ENCODE measurements at regions not wholly inside any gene's neighbourhood (a gene's known extent, or its start where the extent isn't known, plus 50 kb on each side); places are given as distances from the start of the nearest gene placed in this dataset.
A peak's percentile ranks its signal among the peaks of the same experiment; 100 is the strongest.
"Not testable (repeated sequence)": the region's sequence is repeated elsewhere in the genome, so short reads cannot be mapped to it uniquely, and the experiment has no call there.

- Histone ChIP-seq H3K4me1 (no peaks in the 10 kb centered on the region), H3K4me3 (no peak overlapping the region), H3K36me3 (no peaks in the 10 kb centered on the region), H3K27me3 (no peaks in the 10 kb centered on the region), H3K27ac (no peak overlapping the region), H3K9me3 (replicated peaks) (no peaks in the 10 kb centered on the region)
- no peak for DNase-seq
These were observed 801.9 kb downstream of the BRINP3 start for GRCh38 chr1:189675712-189676244.

- Histone ChIP-seq H3K27me3 (no peaks in the 10 kb centered on the region), H3K27ac (no peak overlapping the region), H3K4me3 (no peak overlapping the region), H3K9me3 (replicated peaks) (no peaks in the 10 kb centered on the region), H3K36me3 (no peaks in the 10 kb centered on the region), H3K4me1 (no peaks in the 10 kb centered on the region)
- no peak for DNase-seq
These were observed 798.9 kb downstream of the BRINP3 start for GRCh38 chr1:189678779-189679178.

- no peak for DNase-seq
- H3K4me3 ChIP-seq, result no peak overlapping the region
These were observed 796.3 kb downstream of the BRINP3 start for GRCh38 chr1:189681252-189681919.

GRCh38 chr1:189682591-189682990, 795.1 kb downstream of the BRINP3 start:
- H3K27ac ChIP-seq, result no peak overlapping the region
- no peak for DNase-seq
- H3K4me3 ChIP-seq, result no peak overlapping the region
- H3K36me3 ChIP-seq, result no peaks in the 10 kb centered on the region
- no peaks in the 10 kb centered on the region for H3K9me3 ChIP-seq (replicated peaks)
- no peaks in the 10 kb centered on the region for H3K4me1 ChIP-seq
- no peaks in the 10 kb centered on the region for H3K27me3 ChIP-seq

More at GRCh38 chr1:189681252-189681919, 796.3 kb downstream of the BRINP3 start:
- no peaks in the 10 kb centered on the region for H3K27me3 ChIP-seq
- H3K4me1 ChIP-seq, result no peaks in the 10 kb centered on the region
- H3K9me3 ChIP-seq (replicated peaks), result no peaks in the 10 kb centered on the region
- no peaks in the 10 kb centered on the region for H3K36me3 ChIP-seq
- H3K27ac ChIP-seq, result no peak overlapping the region

- no peak overlapping the region for H3K27ac ChIP-seq
- no peaks in the 10 kb centered on the region for H3K36me3 ChIP-seq
- no peak overlapping the region for H3K4me3 ChIP-seq
- H3K27me3 ChIP-seq, result no peaks in the 10 kb centered on the region
- DNase-seq, result no peak
- H3K4me1 ChIP-seq, result no peaks in the 10 kb centered on the region
- no peaks in the 10 kb centered on the region for H3K9me3 ChIP-seq (replicated peaks)
These were observed 791.4 kb downstream of the BRINP3 start for GRCh38 chr1:189686288-189686687.

GRCh38 chr1:189693140-189693539, 784.5 kb downstream of the BRINP3 start:
- no peak overlapping the region for H3K4me3 ChIP-seq
- no peaks in the 10 kb centered on the region for H3K36me3 ChIP-seq
- DNase-seq, result no peak

GRCh38 chr1:189696297-189696696, 781.4 kb downstream of the BRINP3 start:
- no peaks in the 10 kb centered on the region for H3K4me1 ChIP-seq
- DNase-seq, result no peak
- H3K27ac ChIP-seq, result no peak overlapping the region
- no peaks in the 10 kb centered on the region for H3K27me3 ChIP-seq
- no peaks in the 10 kb centered on the region for H3K9me3 ChIP-seq (replicated peaks)
- H3K36me3 ChIP-seq, result no peaks in the 10 kb centered on the region
- H3K4me3 ChIP-seq, result no peak overlapping the region

More at GRCh38 chr1:189693140-189693539, 784.5 kb downstream of the BRINP3 start:
- Histone ChIP-seq H3K9me3 (replicated peaks) (no peaks in the 10 kb centered on the region), H3K27me3 (no peaks in the 10 kb centered on the region), H3K27ac (no peak overlapping the region), H3K4me1 (no peaks in the 10 kb centered on the region)

- no peaks in the 10 kb centered on the region for H3K4me1 ChIP-seq
- H3K27ac ChIP-seq, result no peak overlapping the region
- H3K36me3 ChIP-seq, result no peaks in the 10 kb centered on the region
- no peak overlapping the region for H3K4me3 ChIP-seq
- DNase-seq, result no peak
- no peaks in the 10 kb centered on the region for H3K27me3 ChIP-seq
- no peaks in the 10 kb centered on the region for H3K9me3 ChIP-seq (replicated peaks)
These were observed 780.6 kb downstream of the BRINP3 start for GRCh38 chr1:189697113-189697512.

GRCh38 chr1:189701606-189702005, 776.1 kb downstream of the BRINP3 start:
- no peaks in the 10 kb centered on the region for H3K36me3 ChIP-seq
- no peak for DNase-seq
- H3K4me3 ChIP-seq, result no peak overlapping the region
- no peaks in the 10 kb centered on the region for H3K4me1 ChIP-seq
- no peak overlapping the region for H3K27ac ChIP-seq
- H3K9me3 ChIP-seq (replicated peaks), result no peaks in the 10 kb centered on the region
- no peaks in the 10 kb centered on the region for H3K27me3 ChIP-seq

- H3K27me3 ChIP-seq, result no peaks in the 10 kb centered on the region
- DNase-seq, result no peak
- H3K4me1 ChIP-seq, result no peaks in the 10 kb centered on the region
- H3K9me3 ChIP-seq (replicated peaks), result no peaks in the 10 kb centered on the region
- no peaks in the 10 kb centered on the region for H3K36me3 ChIP-seq
- H3K4me3 ChIP-seq, result no peak overlapping the region
- no peak overlapping the region for H3K27ac ChIP-seq
These were observed 771.1 kb downstream of the BRINP3 start for GRCh38 chr1:189706594-189706993.

- peak in 1 of 2 experiments; percentile 3 for DNase-seq
- Histone ChIP-seq H3K4me1 (no peaks in the 10 kb centered on the region), H3K4me3 (no peak overlapping the region), H3K36me3 (no peaks in the 10 kb centered on the region), H3K27ac (no peak overlapping the region), H3K27me3 (no peaks in the 10 kb centered on the region), H3K9me3 (replicated peaks) (no peaks in the 10 kb centered on the region)
These were observed 769.0 kb downstream of the BRINP3 start for GRCh38 chr1:189708674-189709073.

GRCh38 chr1:189718147-189718795, 759.4 kb downstream of the BRINP3 start:
- H3K27me3 ChIP-seq, H3K4me1 ChIP-seq, H3K27ac ChIP-seq: not testable (repeated sequence)

GRCh38 chr1:189726806-189727205, 750.9 kb downstream of the BRINP3 start:
- no peaks in the 10 kb centered on the region for H3K9me3 ChIP-seq (replicated peaks)
- H3K36me3 ChIP-seq, result no peaks in the 10 kb centered on the region
- H3K4me1 ChIP-seq, result peaks cover 6% of the 10 kb centered on the region; the same call in 1 of the 2 replicates
- H3K27ac ChIP-seq, result peak overlapping the region; percentile 53
- H3K4me3 ChIP-seq, result peak overlapping the region; percentile 12; the same call in 1 of the 2 replicates
- DNase-seq, result peak; percentile 3 to 37
- no peaks in the 10 kb centered on the region for H3K27me3 ChIP-seq

More at GRCh38 chr1:189718147-189718795, 759.4 kb downstream of the BRINP3 start:
- not testable (repeated sequence) for DNase-seq; H3K4me3 ChIP-seq; H3K9me3 ChIP-seq (replicated peaks); H3K36me3 ChIP-seq

- H3K36me3 ChIP-seq, result no peaks in the 10 kb centered on the region
- no peak overlapping the region for H3K27ac ChIP-seq
- no peak overlapping the region for H3K4me3 ChIP-seq
- no peaks in the 10 kb centered on the region for H3K27me3 ChIP-seq
- no peak for DNase-seq
- no peaks in the 10 kb centered on the region for H3K4me1 ChIP-seq
- H3K9me3 ChIP-seq (replicated peaks), result no peaks in the 10 kb centered on the region
These were observed 726.4 kb downstream of the BRINP3 start for GRCh38 chr1:189751311-189751710.

GRCh38 chr1:189752461-189752995, 725.1 kb downstream of the BRINP3 start:
- Histone ChIP-seq H3K27me3 (no peaks in the 10 kb centered on the region), H3K9me3 (replicated peaks) (no peaks in the 10 kb centered on the region), H3K27ac (no peak overlapping the region)

More at GRCh38 chr1:189752461-189752995, 725.1 kb downstream of the BRINP3 start:
- DNase-seq, result no peak
- Histone ChIP-seq H3K36me3 (no peaks in the 10 kb centered on the region), H3K4me3 (no peak overlapping the region), H3K4me1 (no peaks in the 10 kb centered on the region)
